Caco-2 (cell line): ENCODE measurements at regions not wholly inside any gene's neighbourhood (a gene's known extent, or its start where the extent isn't known, plus 50 kb on each side); places are given as distances from the start of the nearest gene placed in this dataset.

ENCODE experiments used
- BruUV-seq: library from RNA; stranded (reverse); fragments of 400-500 nt; replicated peaks from 2 replicates; lab custom pipeline; 2021; lab: Mats Ljungman, UMichigan
- CTCF ChIA-PET: fragments of 300-600 bp; sonication (Branson Sonifier 250); formaldehyde crosslinking; loops from one replicate; lab custom pipeline; 2022; ENCODE audit warnings: antibody characterized with exemption; lab: Charles Lee
- POLR2A ChIA-PET: fragments of 300-600 bp; sonication (Branson Sonifier 250); formaldehyde crosslinking; loops from one replicate; lab custom pipeline; 2022; ENCODE audit warnings: antibody characterized with exemption; lab: Charles Lee
- DNase-seq, 2 experiments: peaks; one replicate each; pipeline versions ENCODE4 v3.0.0 to v3.0.0-alpha.2; 2020 to 2022
- H3K27me3 ChIP-seq: replicated peaks from 2 replicates; pipeline ENCODE4 v1.6.0; 2011; ENCODE audit warnings: low read length; ENCODE audit not compliant: control insufficient read depth, insufficient read depth
- H3K36me3 ChIP-seq: 2 replicates; pipeline ENCODE4 v1.5.1; 2011; ENCODE audit warnings: low read length; ENCODE audit not compliant: control insufficient read depth, insufficient read depth
- H3K4me1 ChIP-seq: fragments of 250-450 bp; sonication (Bioruptor Pico); 2 replicates; pipeline ENCODE4 v1.5.1; 2020; ENCODE audit warnings: mild to moderate bottlenecking
- H3K4me3 ChIP-seq: 2 replicates; pipeline ENCODE4 v1.5.1; 2011; ENCODE audit warnings: low read depth, mild to moderate bottlenecking, control low read depth, low read length
- H3K9me3 ChIP-seq: fragments of 250-450 bp; sonication (Bioruptor Pico); 2 replicates; pipeline ENCODE4 v1.5.1; 2020; ENCODE audit warnings: mild to moderate bottlenecking, moderate library complexity
- H3K27ac Mint-ChIP-seq: one replicate; pipeline ENCODE4 v1.8.0; 2022; ENCODE audit warnings: mixed read lengths; ENCODE audit not compliant: unreplicated experiment
- H3K27me3 Mint-ChIP-seq: one replicate; pipeline ENCODE4 v1.8.0; 2022; ENCODE audit warnings: mixed read lengths; ENCODE audit not compliant: insufficient read depth, unreplicated experiment
- H3K36me3 Mint-ChIP-seq: one replicate; pipeline ENCODE4 v1.8.0; 2022; ENCODE audit warnings: mild to moderate bottlenecking, mixed read lengths; ENCODE audit not compliant: insufficient read depth, unreplicated experiment
- H3K4me1 Mint-ChIP-seq: one replicate; pipeline ENCODE4 v1.8.0; 2022; ENCODE audit warnings: low read depth, mixed read lengths; ENCODE audit not compliant: unreplicated experiment
- H3K4me3 Mint-ChIP-seq: one replicate; pipeline ENCODE4 v1.8.0; 2022; ENCODE audit warnings: mild to moderate bottlenecking, moderate library complexity, mixed read lengths; ENCODE audit not compliant: unreplicated experiment
- H3K9me3 Mint-ChIP-seq: one replicate; pipeline ENCODE4 v1.8.0; 2022; ENCODE audit warnings: mixed read lengths; ENCODE audit not compliant: unreplicated experiment
- CTCF ChIP-seq, 2 experiments: fragments of 200-600 bp in 1 of 2; IDR thresholded peaks; 1 replicate in 1 of 2; 2 replicates in 1 of 2; pipeline versions ENCODE4 v1.5.1 to v1.8.0; 2011 to 2022; ENCODE audit warnings: antibody characterized with exemption in 1 of 2, control low read depth in 1 of 2, inconsistent platforms in 1 of 2, low read depth in 1 of 2, low read length in 1 of 2, mild to moderate bottlenecking in 1 of 2, moderate library complexity in 1 of 2; ENCODE audit not compliant: insufficient read depth in 1 of 2, severe bottlenecking in 1 of 2, unreplicated experiment in 1 of 2
- intact Hi-C: fragments of 100-400 bp; cut with micrococcal nuclease; formaldehyde crosslinking; loops from one replicate; pipeline ENCODE4 v1.10.0; 2022; ENCODE audit not compliant: unreplicated experiment

GRCh38 chr1:60990714-60991090 lies 91.7 kb upstream of the NFIA start:
- H3K9me3 ChIP-seq: no peaks in the 10 kb centered on the region
- intact Hi-C loops: no loop called here
- DNase-seq: no peak
- ChIA-PET POLR2A (no interaction called here), CTCF (no interaction called here)
- no TSS peak for BruUV-seq
- Mint-ChIP-seq H3K4me1 (no peaks in the 10 kb centered on the region), H3K9me3 (no peaks in the 10 kb centered on the region), H3K4me3 (no peak overlapping the region), H3K36me3 (no peaks in the 10 kb centered on the region), H3K27me3 (no peaks in the 10 kb centered on the region), H3K27ac (no peak overlapping the region)
- H3K36me3 ChIP-seq: no peaks in the 10 kb centered on the region
- H3K27me3 ChIP-seq: no peaks in the 10 kb centered on the region
- no peak for TF ChIP-seq CTCF (IDR thresholded peaks at IDR 0.05; ENCODE audit: insufficient read depth in 1 of 2, low read depth in 1 of 2, low read length in 1 of 2, severe bottlenecking in 1 of 2, unreplicated experiment in 1 of 2)
- H3K4me3 ChIP-seq: no peak overlapping the region
- no peaks in the 10 kb centered on the region for H3K4me1 ChIP-seq

GRCh38 chr1:60989749-60990713 lies 92.3 kb upstream of the NFIA start:
- Mint-ChIP-seq H3K27ac (no peak overlapping the region), H3K4me1 (no peaks in the 10 kb centered on the region), H3K4me3 (no peak overlapping the region), H3K9me3 (no peaks in the 10 kb centered on the region), H3K36me3 (no peaks in the 10 kb centered on the region), H3K27me3 (no peaks in the 10 kb centered on the region)
- no peaks in the 10 kb centered on the region for H3K9me3 ChIP-seq
- ChIA-PET CTCF (no interaction called here), POLR2A (no interaction called here)
- H3K4me3 ChIP-seq: no peak overlapping the region
- no peaks in the 10 kb centered on the region for H3K27me3 ChIP-seq
- DNase-seq: no peak
- no TSS peak for BruUV-seq
- intact Hi-C loops: no loop called here
- TF ChIP-seq CTCF (IDR thresholded peaks at IDR 0.05; ENCODE audit: insufficient read depth in 1 of 2, low read depth in 1 of 2, low read length in 1 of 2, severe bottlenecking in 1 of 2, unreplicated experiment in 1 of 2): no peak
- H3K36me3 ChIP-seq: no peaks in the 10 kb centered on the region
- H3K4me1 ChIP-seq: no peaks in the 10 kb centered on the region

- Histone ChIP-seq H3K36me3 (no peaks in the 10 kb centered on the region), H3K4me1 (no peaks in the 10 kb centered on the region), H3K9me3 (no peaks in the 10 kb centered on the region), H3K4me3 (no peak overlapping the region), H3K27me3 (no peaks in the 10 kb centered on the region)
- H3K9me3 Mint-ChIP-seq: no peaks in the 10 kb centered on the region
- no peaks in the 10 kb centered on the region for H3K36me3 Mint-ChIP-seq
- H3K27ac Mint-ChIP-seq: no peak overlapping the region
- BruUV-seq: no TSS peak
- no peaks in the 10 kb centered on the region for H3K4me1 Mint-ChIP-seq
- H3K27me3 Mint-ChIP-seq: no peaks in the 10 kb centered on the region
- H3K4me3 Mint-ChIP-seq: no peak overlapping the region
- ChIA-PET POLR2A (no interaction called here), CTCF (no interaction called here)
- intact Hi-C loops: no loop called here
- no peak for TF ChIP-seq CTCF (IDR thresholded peaks at IDR 0.05; ENCODE audit: insufficient read depth in 1 of 2, low read depth in 1 of 2, low read length in 1 of 2, severe bottlenecking in 1 of 2, unreplicated experiment in 1 of 2)
- peak in 1 of 2 experiments; percentile 2 for DNase-seq
Measured at GRCh38 chr1:60988891-60989290, 93.5 kb upstream of the NFIA start.
